SJSA1 (cell line): ENCODE measurements at regions not wholly inside any gene's neighbourhood (a gene's known extent, or its start where the extent isn't known, plus 50 kb on each side); places are given as distances from the start of the nearest gene placed in this dataset.

ENCODE experiments used
- DNase-seq, 2 experiments: peaks; one replicate each; pipeline ENCODE4 v3.0.0-alpha.2; 2015 to 2020; ENCODE audit warnings: low spot score in 2 of 2, low read depth in 1 of 2
- H3K27ac ChIP-seq: fragments of 250-450 bp; sonication (Bioruptor Pico); 2 replicates; pipeline ENCODE4 v1.5.1; 2020; ENCODE audit warnings: mild to moderate bottlenecking, moderate library complexity
- H3K27me3 ChIP-seq: fragments of 250-450 bp; sonication (Bioruptor Pico); replicated peaks from 2 replicates; pipeline ENCODE4 v1.5.1; 2020; ENCODE audit warnings: mild to moderate bottlenecking, moderate library complexity
- H3K36me3 ChIP-seq: fragments of 250-450 bp; sonication (Bioruptor Pico); 2 replicates; pipeline ENCODE4 v1.5.1; 2020; ENCODE audit warnings: mild to moderate bottlenecking
- H3K4me1 ChIP-seq: fragments of 250-450 bp; sonication (Bioruptor Pico); replicated peaks from 2 replicates; pipeline ENCODE4 v1.6.1; 2021; ENCODE audit warnings: mild to moderate bottlenecking
- H3K4me3 ChIP-seq: fragments of 250-450 bp; sonication (Bioruptor Pico); 2 replicates; pipeline ENCODE4 v1.5.1; 2020; ENCODE audit warnings: mild to moderate bottlenecking
- H3K9me3 ChIP-seq: fragments of 250-450 bp; sonication (Bioruptor Pico); replicated peaks from 2 replicates; pipeline ENCODE4 v1.5.1; 2020; ENCODE audit warnings: mild to moderate bottlenecking

DNA sequence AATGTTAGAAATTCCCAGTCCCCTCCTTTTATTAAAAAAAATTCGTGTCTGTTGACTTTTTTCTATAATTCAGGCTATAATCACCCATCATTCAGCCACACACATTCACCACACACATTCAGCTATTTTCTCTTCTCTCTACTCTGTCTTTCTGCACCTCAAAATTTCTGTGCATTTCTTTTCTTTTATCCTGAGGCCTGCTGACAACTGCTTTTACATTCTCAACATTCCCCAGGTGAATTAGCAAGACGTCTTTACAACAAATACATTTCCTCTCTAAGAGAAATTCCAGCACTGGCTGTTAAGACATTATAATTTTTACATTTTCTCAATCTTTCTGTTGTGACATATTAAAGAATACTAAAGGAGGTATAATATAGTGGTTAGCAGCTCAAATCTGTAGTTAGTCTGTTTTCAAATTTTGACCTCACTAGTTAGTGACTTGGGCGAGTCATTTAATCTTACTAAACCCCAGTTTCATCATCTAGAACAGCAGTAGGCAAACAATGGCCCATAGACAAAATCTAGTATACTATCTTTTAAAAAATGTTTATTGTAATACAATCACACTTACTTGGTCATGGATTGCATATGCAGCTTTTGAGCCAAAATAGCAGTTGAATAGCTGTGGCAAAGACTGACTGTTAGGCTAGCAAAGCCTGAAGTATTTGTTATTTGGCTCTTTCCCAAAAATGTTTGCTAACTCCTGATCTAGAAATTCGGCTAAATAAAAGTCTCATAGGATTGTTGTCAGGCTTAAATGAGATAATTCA lies 350.7 kb downstream of the NSUN3 start:
- H3K27me3 ChIP-seq: no peaks in the 10 kb centered on the region
- DNase-seq: peak in 1 of 2 experiments; percentile 46
- no peaks in the 10 kb centered on the region for H3K9me3 ChIP-seq
- peaks cover 20% of the 10 kb centered on the region for H3K4me1 ChIP-seq
- H3K4me3 ChIP-seq: no peak overlapping the region
- H3K27ac ChIP-seq: peak overlapping the region; percentile 60
- H3K36me3 ChIP-seq: no peaks in the 10 kb centered on the region

DNA sequence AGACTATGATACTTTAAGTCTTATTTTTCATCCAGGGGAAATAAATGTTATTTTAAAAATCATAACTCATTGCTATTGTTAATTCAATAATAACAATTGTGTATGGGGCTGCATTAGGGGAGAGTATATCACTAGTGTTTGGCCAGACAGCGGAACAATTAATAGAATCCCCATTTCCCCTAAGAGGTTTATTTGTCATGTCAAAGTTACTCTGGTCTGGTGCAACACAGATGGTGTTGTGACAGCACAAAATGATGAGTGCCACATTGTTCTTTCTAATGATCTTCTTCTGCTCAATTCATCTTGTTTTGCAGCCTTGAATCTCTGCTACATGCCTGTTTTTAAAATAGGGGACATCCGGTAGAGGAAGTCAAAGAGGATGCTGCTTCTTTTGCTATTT lies 351.6 kb downstream of the NSUN3 start:
- no peak for DNase-seq
- Histone ChIP-seq H3K36me3 (no peaks in the 10 kb centered on the region), H3K4me1 (peaks cover 20% of the 10 kb centered on the region), H3K4me3 (no peak overlapping the region), H3K27me3 (no peaks in the 10 kb centered on the region), H3K9me3 (no peaks in the 10 kb centered on the region), H3K27ac (no peak overlapping the region)

DNA sequence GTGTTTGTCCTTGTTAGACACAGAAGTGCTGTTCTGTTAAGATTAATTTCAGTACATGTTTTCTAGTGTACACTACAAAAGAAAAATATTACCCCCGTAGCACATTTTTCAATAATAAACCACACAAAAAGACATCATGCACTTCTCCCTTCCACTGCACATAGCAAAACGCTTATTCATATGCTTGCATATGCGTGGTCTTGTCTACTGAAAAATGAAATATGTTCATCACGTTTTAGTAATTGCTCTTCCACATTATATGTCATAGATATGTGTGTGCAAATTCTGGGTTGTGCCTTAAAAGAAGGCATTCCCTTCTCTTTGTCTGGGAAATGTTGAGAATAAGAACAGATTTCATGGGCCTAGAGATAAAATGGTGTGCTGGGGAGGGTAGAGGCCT lies 353.9 kb downstream of the NSUN3 start:
- Histone ChIP-seq H3K36me3 (no peaks in the 10 kb centered on the region), H3K9me3 (peaks cover 4% of the 10 kb centered on the region), H3K4me3 (no peak overlapping the region), H3K4me1 (peaks cover 37% of the 10 kb centered on the region), H3K27ac (no peak overlapping the region), H3K27me3 (no peaks in the 10 kb centered on the region)
- DNase-seq: no peak

DNA sequence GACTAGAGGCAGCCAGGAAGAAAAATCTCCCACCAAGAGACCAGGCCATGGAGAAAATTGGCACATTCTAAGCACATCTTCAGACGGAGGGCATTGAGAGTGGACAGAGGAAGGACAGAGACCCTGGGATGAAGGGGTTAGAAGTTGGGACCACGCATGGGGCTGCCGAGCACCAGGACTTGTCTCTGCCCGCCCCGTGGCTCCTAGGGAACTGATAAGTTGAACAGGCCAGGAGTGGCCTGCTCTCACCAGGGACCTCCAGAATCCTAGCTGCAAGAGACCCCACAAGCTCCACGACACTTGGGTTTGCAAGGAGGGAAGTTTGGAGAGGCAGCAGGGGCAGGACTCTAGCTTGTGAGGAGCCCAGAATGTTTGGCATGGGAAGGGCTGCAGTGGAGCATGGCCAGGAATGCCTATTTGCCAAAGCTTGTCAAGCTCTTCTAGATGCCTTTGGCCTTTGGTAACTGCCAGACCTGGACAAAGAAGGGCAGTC lies 355.1 kb downstream of the NSUN3 start:
- Histone ChIP-seq H3K9me3 (peaks cover 4% of the 10 kb centered on the region), H3K27me3 (no peaks in the 10 kb centered on the region), H3K4me3 (no peak overlapping the region), H3K4me1 (peaks cover 40% of the 10 kb centered on the region), H3K27ac (no peak overlapping the region), H3K36me3 (no peaks in the 10 kb centered on the region)
- no peak for DNase-seq

DNA sequence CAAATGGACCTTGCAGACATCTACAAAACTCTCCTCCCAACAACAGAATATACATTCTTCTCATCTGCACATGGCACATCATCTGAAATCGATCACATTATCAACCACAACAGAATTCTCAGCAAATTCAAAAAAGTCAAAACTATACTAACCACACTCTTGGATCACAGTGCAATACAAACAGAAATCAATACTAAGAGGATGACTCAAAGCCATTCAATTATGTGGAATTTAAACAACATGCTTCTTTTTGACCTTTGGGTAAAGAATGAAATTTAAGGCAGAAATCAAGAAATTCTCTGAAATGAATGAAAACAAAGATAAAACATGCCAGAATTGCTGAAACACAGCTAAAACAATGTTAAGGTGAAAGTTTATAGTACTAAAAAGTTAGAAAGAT lies 358.1 kb downstream of the NSUN3 start:
- no peaks in the 10 kb centered on the region for H3K27me3 ChIP-seq
- peak in 1 of 2 experiments; percentile 61 for DNase-seq
- H3K36me3 ChIP-seq: no peaks in the 10 kb centered on the region
- peaks cover 27% of the 10 kb centered on the region for H3K4me1 ChIP-seq
- peaks cover 4% of the 10 kb centered on the region for H3K9me3 ChIP-seq
- H3K27ac ChIP-seq: peak overlapping the region; percentile 68
- no peak overlapping the region for H3K4me3 ChIP-seq

DNA sequence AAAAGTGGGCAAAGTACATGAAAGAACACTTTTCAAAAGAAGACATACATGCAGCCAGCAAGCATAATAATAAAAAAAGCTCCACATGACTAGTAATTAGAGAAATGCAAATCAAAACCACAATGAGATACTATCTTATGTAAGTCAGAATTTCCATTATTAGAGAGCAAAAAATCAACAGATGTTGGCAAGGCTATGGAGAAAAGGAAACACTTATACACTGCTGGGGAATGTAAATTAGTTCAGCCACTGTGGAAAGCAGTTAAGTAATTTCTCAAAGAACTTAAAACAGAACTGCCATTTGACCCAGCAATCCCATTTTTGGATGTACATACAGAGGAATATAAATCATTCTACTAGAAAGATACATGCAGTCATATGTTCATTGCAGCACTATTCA lies 360.7 kb downstream of the NSUN3 start:
- Histone ChIP-seq H3K27me3 (no peaks in the 10 kb centered on the region), H3K9me3 (peaks cover 4% of the 10 kb centered on the region), H3K36me3 (no peaks in the 10 kb centered on the region), H3K27ac (no peak overlapping the region), H3K4me3 (no peak overlapping the region), H3K4me1 (peaks cover 27% of the 10 kb centered on the region)
- DNase-seq: no peak

DNA sequence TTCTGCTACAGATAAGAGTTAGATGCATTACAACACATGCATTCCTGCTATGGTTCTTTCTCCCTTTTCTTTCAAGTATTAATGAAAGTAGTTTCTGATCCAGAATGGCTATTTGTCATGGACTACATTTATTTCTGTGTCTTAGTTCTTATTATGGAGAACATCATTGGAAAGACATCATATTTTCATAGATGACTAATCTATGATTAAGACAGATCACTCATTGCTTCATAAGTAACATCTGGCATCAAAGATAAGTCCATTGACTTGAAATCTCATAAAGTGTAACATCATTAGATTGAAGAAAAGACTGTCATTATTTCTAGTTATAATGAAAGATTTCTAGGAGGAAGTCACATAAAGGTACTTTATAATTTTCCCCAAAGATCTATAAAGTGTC lies 366.7 kb downstream of the NSUN3 start:
- Histone ChIP-seq H3K27me3 (no peaks in the 10 kb centered on the region), H3K4me1 (peaks cover 24% of the 10 kb centered on the region), H3K9me3 (no peaks in the 10 kb centered on the region), H3K27ac (no peak overlapping the region), H3K4me3 (no peak overlapping the region), H3K36me3 (no peaks in the 10 kb centered on the region)
- no peak for DNase-seq

DNA sequence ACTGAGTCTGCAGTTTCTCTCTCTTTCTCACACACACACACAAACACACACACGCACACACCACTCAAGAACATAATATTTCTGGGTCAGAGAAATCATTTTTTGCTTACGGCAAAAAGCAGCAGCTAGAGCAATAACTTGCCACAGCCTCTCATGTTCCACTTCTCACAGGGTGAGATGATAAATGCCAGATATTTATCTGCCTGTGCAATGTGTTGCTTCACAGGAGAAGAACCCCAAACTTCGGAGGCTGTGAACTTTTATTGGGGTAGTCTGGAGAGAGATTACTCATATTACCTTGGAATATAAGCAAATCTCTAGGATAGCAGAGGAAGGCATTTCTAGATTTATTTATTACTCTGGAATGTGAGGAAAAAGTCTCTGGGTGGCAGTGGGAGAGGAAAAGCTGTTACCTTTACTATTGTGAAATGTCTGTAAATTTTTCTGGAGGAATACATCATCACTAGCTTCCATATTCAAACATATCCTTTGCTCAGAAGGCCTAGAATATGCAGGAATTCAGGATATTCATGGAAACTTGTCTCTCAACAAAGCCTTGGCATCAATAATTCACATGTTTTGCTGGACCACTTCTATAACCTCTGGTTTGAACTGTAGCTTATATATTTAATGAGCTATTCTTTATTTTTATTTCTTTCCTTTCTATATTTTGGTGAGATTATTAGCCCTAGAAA lies 369.2 kb downstream of the NSUN3 start:
- Histone ChIP-seq H3K4me3 (no peak overlapping the region), H3K9me3 (no peaks in the 10 kb centered on the region), H3K27me3 (no peaks in the 10 kb centered on the region), H3K4me1 (peaks cover 24% of the 10 kb centered on the region), H3K27ac (no peak overlapping the region), H3K36me3 (no peaks in the 10 kb centered on the region)
- DNase-seq: no peak

DNA sequence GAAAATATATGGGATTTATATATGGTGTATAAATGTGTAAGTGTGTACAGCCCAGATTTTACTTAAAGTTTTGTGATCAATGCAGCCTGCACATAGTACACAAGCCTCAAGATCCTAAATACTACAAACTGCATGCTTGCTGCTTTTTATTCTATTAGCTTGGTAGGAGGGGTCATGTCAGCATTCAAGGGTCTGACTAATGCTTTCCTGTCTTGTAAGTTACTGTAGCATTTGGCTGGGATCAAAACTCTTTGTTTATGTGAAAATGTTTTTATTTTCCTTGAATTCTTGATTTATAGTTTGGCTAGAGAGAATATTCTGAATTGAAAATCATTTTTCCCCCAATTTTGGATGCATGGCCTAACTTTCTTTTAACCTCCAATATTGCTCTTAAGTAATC lies 370.9 kb downstream of the NSUN3 start:
- no peaks in the 10 kb centered on the region for H3K27me3 ChIP-seq
- DNase-seq: peak in 1 of 2 experiments; percentile 26

DNA sequence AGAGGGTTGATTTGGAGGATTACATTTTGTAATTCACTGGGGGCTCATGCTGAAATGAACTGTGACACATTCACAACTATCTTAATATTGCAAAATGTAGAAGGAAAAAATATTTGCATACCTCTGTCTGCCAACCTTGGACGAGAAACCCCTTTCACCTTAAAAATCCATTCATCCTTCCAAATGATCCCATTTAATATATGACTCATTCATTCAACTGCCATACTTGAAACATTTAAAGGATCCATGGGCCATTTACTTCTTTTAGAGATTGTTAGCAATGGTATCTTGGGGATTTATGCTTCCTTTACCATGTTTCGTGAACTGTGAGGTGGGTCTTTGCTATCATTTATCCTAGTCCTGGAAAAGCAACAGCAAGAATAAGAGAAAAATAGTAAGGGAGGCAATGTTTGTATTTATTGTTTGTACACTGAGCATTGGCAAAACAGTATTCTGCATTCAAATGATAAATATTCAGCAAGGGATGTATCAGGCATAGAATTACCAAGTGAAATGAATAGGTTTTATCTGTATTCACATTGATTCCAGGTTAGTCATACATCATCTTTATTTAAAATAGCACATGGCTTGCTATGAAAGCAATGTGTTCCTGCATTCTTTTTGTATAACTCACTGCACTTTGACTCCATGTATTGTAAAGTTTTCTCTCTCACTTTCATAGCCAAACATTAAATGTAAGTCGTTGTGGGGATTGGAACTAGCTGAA lies 378.1 kb downstream of the NSUN3 start:
- H3K27ac ChIP-seq: peak overlapping the region; percentile 95
- H3K4me3 ChIP-seq: no peak overlapping the region
- DNase-seq: peak in 1 of 2 experiments; percentile 77

More for the DNA sequence above, 370.9 kb downstream of the NSUN3 start:
- Histone ChIP-seq H3K36me3 (no peaks in the 10 kb centered on the region), H3K4me3 (no peak overlapping the region), H3K27ac (peak overlapping the region; percentile 12; the same call in 1 of the 2 replicates), H3K4me1 (peaks cover 24% of the 10 kb centered on the region), H3K9me3 (no peaks in the 10 kb centered on the region)

DNA sequence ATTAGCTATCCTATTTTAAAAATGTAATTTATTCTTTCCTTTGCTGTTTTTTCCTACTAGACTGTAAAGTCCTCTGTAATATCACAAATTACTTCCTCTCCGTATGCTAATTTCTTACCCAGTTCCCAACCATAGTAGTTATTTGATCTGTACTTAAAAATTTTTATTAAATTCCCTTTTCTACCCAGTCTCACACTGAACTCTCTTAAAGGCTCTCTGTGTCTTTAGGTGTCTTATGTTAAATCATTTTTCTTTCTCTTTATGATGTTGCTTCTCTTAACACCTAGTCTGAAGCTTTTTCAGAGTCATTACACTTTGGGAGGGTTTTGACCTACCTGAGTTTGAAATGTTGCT lies 378.6 kb downstream of the NSUN3 start:
- Histone ChIP-seq H3K4me3 (no peak overlapping the region), H3K36me3 (no peaks in the 10 kb centered on the region), H3K27ac (peak overlapping the region; percentile 95), H3K4me1 (peaks cover 26% of the 10 kb centered on the region), H3K9me3 (no peaks in the 10 kb centered on the region), H3K27me3 (no peaks in the 10 kb centered on the region)
- DNase-seq: no peak

More for the DNA sequence above, 378.1 kb downstream of the NSUN3 start:
- Histone ChIP-seq H3K36me3 (no peaks in the 10 kb centered on the region), H3K4me1 (peaks cover 26% of the 10 kb centered on the region), H3K9me3 (no peaks in the 10 kb centered on the region), H3K27me3 (no peaks in the 10 kb centered on the region)

DNA sequence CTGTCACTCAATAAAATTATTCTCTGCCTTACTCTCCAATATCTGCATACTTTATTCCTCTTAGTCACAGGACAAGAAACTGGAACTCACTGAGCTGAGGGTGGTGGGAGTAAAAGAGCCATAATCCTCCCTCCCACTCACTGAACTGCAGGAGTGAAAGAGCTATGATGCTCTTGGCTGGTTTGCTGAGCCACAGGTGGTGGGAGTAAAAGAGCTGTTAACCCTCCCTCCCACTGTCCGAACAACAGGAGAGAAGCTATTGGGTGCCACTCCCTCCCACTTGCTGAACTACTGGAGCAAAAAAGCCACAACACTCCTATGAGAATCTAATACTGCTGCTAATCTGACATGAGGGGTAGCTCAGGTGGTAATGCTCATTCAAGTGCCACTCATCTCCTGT lies 391.0 kb downstream of the NSUN3 start:
- Histone ChIP-seq H3K36me3 (no peaks in the 10 kb centered on the region), H3K4me3 (no peak overlapping the region), H3K4me1 (no peaks in the 10 kb centered on the region), H3K27ac (no peak overlapping the region), H3K27me3 (no peaks in the 10 kb centered on the region), H3K9me3 (no peaks in the 10 kb centered on the region)
- no peak for DNase-seq

DNA sequence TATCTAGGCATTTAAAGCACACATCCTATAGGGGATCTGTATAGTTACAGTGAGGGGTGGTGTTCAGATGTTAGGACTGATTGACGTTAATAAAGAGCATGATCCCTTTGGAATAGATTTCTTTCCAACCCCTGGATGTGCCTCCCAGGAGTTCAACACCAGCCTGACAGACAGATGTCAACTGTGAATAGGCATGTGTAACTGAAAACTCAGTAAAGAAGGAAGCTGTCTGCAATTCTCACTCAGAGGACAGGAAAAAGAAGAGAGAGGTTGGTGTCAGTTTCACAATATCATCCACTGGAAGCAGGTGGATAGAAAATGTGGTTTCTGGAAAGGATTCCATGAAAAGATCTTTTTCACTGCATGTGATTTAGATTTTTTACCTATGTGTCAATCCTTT lies 396.3 kb downstream of the NSUN3 start:
- Histone ChIP-seq H3K4me3 (no peak overlapping the region), H3K9me3 (no peaks in the 10 kb centered on the region), H3K27me3 (no peaks in the 10 kb centered on the region), H3K4me1 (no peaks in the 10 kb centered on the region), H3K27ac (no peak overlapping the region), H3K36me3 (no peaks in the 10 kb centered on the region)
- DNase-seq: no peak

DNA sequence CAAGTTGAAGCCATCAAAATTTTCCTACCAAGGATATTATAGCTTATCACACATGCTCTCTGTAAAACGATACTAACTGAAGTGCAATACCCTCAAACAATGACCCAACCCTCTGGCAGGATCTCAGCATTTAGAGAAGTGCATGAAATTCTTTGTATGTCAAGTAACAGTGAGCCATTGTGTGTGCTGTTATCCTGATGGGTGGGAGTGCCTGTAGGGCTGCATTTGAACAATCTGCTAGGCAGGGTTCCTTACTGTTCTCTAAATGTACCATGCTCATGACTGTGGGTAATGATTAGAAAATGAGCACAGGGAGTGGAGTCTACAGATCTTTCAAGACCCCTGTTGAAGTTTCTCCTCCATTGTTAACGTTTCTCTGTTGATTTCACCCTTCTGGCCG lies 398.1 kb downstream of the NSUN3 start:
- Histone ChIP-seq H3K4me1 (no peaks in the 10 kb centered on the region), H3K27ac (no peak overlapping the region), H3K27me3 (no peaks in the 10 kb centered on the region), H3K4me3 (no peak overlapping the region), H3K36me3 (no peaks in the 10 kb centered on the region), H3K9me3 (no peaks in the 10 kb centered on the region)
- no peak for DNase-seq
